HepG2 (cell line): ENCODE measurements at regions not wholly inside any gene's neighbourhood (a gene's known extent, or its start where the extent isn't known, plus 50 kb on each side); places are given as distances from the start of the nearest gene placed in this dataset.

Source experiments
- ATAC-seq: fragments of 200-7000 bp; cut with Tn5 transposase; 3 replicates; pipeline ENCODE4 v1.9.1; 2020; ENCODE audit warnings: mild to moderate bottlenecking, moderate library complexity
- BruUV-seq: library from RNA; stranded (reverse); fragments of 400-500 nt; replicated peaks from 2 replicates; lab custom pipeline; 2021; lab: Mats Ljungman, UMichigan
- CTCF ChIA-PET: fragments of 300-600 bp; formaldehyde crosslinking; extraction: SDS; loops from one replicate; lab custom pipeline; 2021; ENCODE audit warnings: low total read pairs, inconsistent platforms, low intra/inter-chr PET ratio; lab: Yijun Ruan, JAX
- POLR2A ChIA-PET: fragments of 350-600 bp; sonication (Branson Sonifier 250); formaldehyde crosslinking; loops from one replicate; lab custom pipeline; 2020; ENCODE audit warnings: antibody characterized with exemption, inconsistent platforms; lab: Yijun Ruan, JAX
- DNase-seq: peaks from one replicate; pipeline ENCODE4 v3.0.0-alpha.2; 2015; ENCODE audit warnings: low spot score
- FAIRE-seq: peaks from 3 replicates; lab custom pipeline; 2011; peaks lifted over from hg19 to GRCh38; lab: Jason Lieb, UNC
- H2AFZ ChIP-seq: one replicate; pipeline ENCODE4 v1.6.1; 2011; ENCODE audit warnings: low read length, inconsistent platforms
- H3K27ac ChIP-seq: fragments of 300-600 bp; 3 replicates; pipeline ENCODE4 v1.8.0; 2011; ENCODE audit warnings: mixed run types, mild to moderate bottlenecking, mixed read lengths, low read length, inconsistent platforms; ENCODE audit not compliant: insufficient read depth; ENCODE audit errors: extremely low read length
- H3K27me3 ChIP-seq, 2 experiments: fragments of 200-600 bp in 1 of 2; 2 replicates in 1 of 2; 3 replicates in 1 of 2; pipeline versions ENCODE4 v1.6.0 to v1.8.0; 2011; ENCODE audit warnings: low read length in 2 of 2, mild to moderate bottlenecking in 2 of 2, moderate library complexity in 2 of 2, inconsistent platforms in 1 of 2; ENCODE audit not compliant: insufficient read depth in 2 of 2, control insufficient read depth in 1 of 2
- H3K36me3 ChIP-seq, 2 experiments: fragments of 200-600 bp in 1 of 2; replicated peaks in 1 of 2; 2 replicates in 1 of 2; 3 replicates in 1 of 2; pipeline versions ENCODE4 v1.5.1 to v1.8.0; 2011; ENCODE audit warnings: low read length in 2 of 2, inconsistent platforms in 1 of 2; ENCODE audit not compliant: insufficient read depth in 2 of 2, control insufficient read depth in 1 of 2
- H3K4me1 ChIP-seq: 2 replicates; pipeline ENCODE4 v1.5.1; 2012; ENCODE audit warnings: low read length, inconsistent platforms; ENCODE audit not compliant: insufficient read depth
- H3K4me2 ChIP-seq: 2 replicates; pipeline ENCODE4 v1.6.0; 2011; ENCODE audit warnings: low read depth, low read length, inconsistent platforms
- H3K4me3 ChIP-seq, 3 experiments: fragments of 200-600 bp in 1 of 3; sonication (generic), shearing (Covaris generic) in 1 of 3; replicated peaks in 1 of 3; 2 replicates each; pipeline ENCODE4 v1.5.1; 2011 to 2016; ENCODE audit warnings: low read length in 3 of 3, inconsistent platforms in 2 of 3, low read depth in 2 of 3, mild to moderate bottlenecking in 2 of 3, control low read depth in 1 of 3, mixed read lengths in 1 of 3; ENCODE audit not compliant: insufficient read depth in 1 of 3
- H3K79me2 ChIP-seq: one replicate; pipeline ENCODE4 v1.6.1; 2011; ENCODE audit warnings: low read length, inconsistent platforms; ENCODE audit not compliant: insufficient read depth
- H3K9ac ChIP-seq: 2 replicates; pipeline ENCODE4 v1.6.0; 2011; ENCODE audit warnings: mild to moderate bottlenecking, low read depth, low read length, inconsistent platforms; ENCODE audit not compliant: insufficient read depth
- H3K9me3 ChIP-seq: 2 replicates; pipeline ENCODE4 v1.5.1; 2012; ENCODE audit warnings: mild to moderate bottlenecking, low read length
- H4K20me1 ChIP-seq: 2 replicates; pipeline ENCODE4 v1.6.0; 2011; ENCODE audit warnings: inconsistent platforms, mild to moderate bottlenecking, low read length, moderate library complexity; ENCODE audit not compliant: insufficient read depth
- ATF1 ChIP-seq: IDR thresholded peaks from 2 replicates; pipeline ENCODE4 v1.6.1; 2016; ENCODE audit warnings: mild to moderate bottlenecking, control low read depth
- GTF3A ChIP-seq: sonication (generic); formaldehyde crosslinking; conservative IDR thresholded peaks from 2 replicates; pipeline ENCODE4 v1.4.0; 2020; ENCODE audit warnings: mild to moderate bottlenecking, missing genetic modification reagents
- HNRNPK ChIP-seq: fragments of 200-400 bp; formaldehyde crosslinking; IDR thresholded peaks from 2 replicates; pipeline ENCODE4 v1.6.1; 2018; ENCODE audit warnings: low read length, low read depth, moderate library complexity, mild to moderate bottlenecking; ENCODE audit not compliant: poor library complexity, severe bottlenecking
- HNRNPLL ChIP-seq: fragments of 200-400 bp; formaldehyde crosslinking; IDR thresholded peaks from 2 replicates; pipeline ENCODE4 v1.6.1; 2017; ENCODE audit warnings: mild to moderate bottlenecking, low read depth, low read length; ENCODE audit not compliant: poor library complexity, severe bottlenecking
- NR2C2 ChIP-seq: sonication (generic); formaldehyde crosslinking; IDR thresholded peaks from 2 replicates; pipeline ENCODE4 v1.4.0; 2020; ENCODE audit warnings: missing genetic modification reagents, mild to moderate bottlenecking, moderate library complexity, borderline replicate concordance
- SAFB2 ChIP-seq: sonication (generic); formaldehyde crosslinking; IDR thresholded peaks from 2 replicates; pipeline ENCODE4 v1.5.1; 2020; ENCODE audit warnings: missing genetic modification reagents, low read depth, mild to moderate bottlenecking, borderline replicate concordance
- SMYD3 ChIP-seq: sonication (generic); formaldehyde crosslinking; IDR thresholded peaks from 2 replicates; pipeline ENCODE4 v1.8.1; 2023; ENCODE audit warnings: mild to moderate bottlenecking, missing genetic modification reagents
- U2AF1 ChIP-seq: fragments of 200-400 bp; formaldehyde crosslinking; optimal IDR thresholded peaks from 2 replicates; pipeline ENCODE3; 2017; ENCODE audit warnings: mild to moderate bottlenecking, low read depth, low read length
- ZBTB42 ChIP-seq: sonication (generic); formaldehyde crosslinking; IDR thresholded peaks from 2 replicates; pipeline ENCODE4 v1.5.0; 2020; ENCODE audit warnings: mild to moderate bottlenecking, missing genetic modification reagents
- ZMYM3 ChIP-seq: sonication (generic); formaldehyde crosslinking; IDR thresholded peaks from 2 replicates; pipeline ENCODE4 v1.5.1; 2020; ENCODE audit warnings: mild to moderate bottlenecking, missing genetic modification reagents
- ZNF10 ChIP-seq: sonication (generic); formaldehyde crosslinking; IDR thresholded peaks from 2 replicates; pipeline ENCODE4 v1.4.0; 2020; ENCODE audit warnings: mild to moderate bottlenecking, low read depth, missing genetic modification reagents, borderline replicate concordance
- ZNF570 ChIP-seq: sonication (generic); formaldehyde crosslinking; IDR thresholded peaks from 2 replicates; pipeline ENCODE4 v1.4.0; 2020; ENCODE audit warnings: mild to moderate bottlenecking, missing genetic modification reagents, borderline replicate concordance
- ZSCAN29 ChIP-seq: sonication (generic); formaldehyde crosslinking; conservative IDR thresholded peaks from 2 replicates; pipeline ENCODE4 v1.4.0; 2020; ENCODE audit warnings: mild to moderate bottlenecking, missing genetic modification reagents
- WGBS: methylation state at CpG from one replicate; pipeline ENCODE4 v1.1.6; 2017; ENCODE audit warnings: low lambda C conversion rate; 5-methylcytosine and 5-hydroxymethylcytosine counted together
- in situ Hi-C: cut with HindIII; loops from 2 replicates; pipeline ENCODE4 v1.10.0; 2017; ENCODE audit warnings: low pct_unique_long_range_greater_than_20kb; ENCODE audit not compliant: extremely low pct_ligation_motif_present
- intact Hi-C: fragments of 100-400 bp; cut with micrococcal nuclease; formaldehyde crosslinking; loops from one replicate; pipeline ENCODE4 v1.10.0; 2022; ENCODE audit not compliant: unreplicated experiment
- TF ChIP-seq, protein P1 (sequence below): sonication (generic); formaldehyde crosslinking; conservative IDR thresholded peaks from 2 replicates; pipeline ENCODE4 v1.4.0; 2020; ENCODE audit warnings: missing genetic modification reagents
- TF ChIP-seq, protein P2 (sequence below): sonication (generic); formaldehyde crosslinking; IDR thresholded peaks from 2 replicates; pipeline ENCODE4 v1.8.0; 2022; ENCODE audit warnings: mild to moderate bottlenecking, missing genetic modification reagents, moderate library complexity
- TF ChIP-seq, protein P3 (sequence below): sonication (generic); formaldehyde crosslinking; IDR thresholded peaks from 2 replicates; pipeline ENCODE4 v1.4.0; 2020; ENCODE audit warnings: mild to moderate bottlenecking, missing genetic modification reagents

DNA sequence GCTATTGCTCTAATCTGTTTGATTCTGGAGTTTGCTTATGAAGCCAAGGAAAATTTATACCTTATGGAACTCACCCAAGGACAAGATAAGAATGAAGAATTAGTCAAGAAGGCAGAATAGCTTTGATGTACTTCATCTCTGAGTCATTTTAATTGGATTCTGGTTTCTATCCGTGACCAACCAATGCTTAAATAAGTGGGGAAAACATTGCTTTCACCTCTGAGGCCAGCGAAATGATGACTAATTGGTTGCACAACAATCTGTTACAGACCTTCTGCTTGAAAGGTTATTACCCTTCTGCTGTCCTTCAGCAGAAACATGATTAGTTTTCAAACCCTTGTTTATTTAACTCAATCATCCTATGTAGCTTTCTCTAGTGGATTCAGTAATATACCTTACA is 812.7 kb downstream of the CDY2B start:
- Histone ChIP-seq H3K79me2 (no peaks in the 10 kb centered on the region), H3K27ac (no peak overlapping the region), H3K4me2 (no peak overlapping the region), H3K4me3 (no peak overlapping the region), H2AFZ (no peak overlapping the region), H4K20me1 (no peaks in the 10 kb centered on the region), H3K9me3 (peaks cover 30% of the 10 kb centered on the region; the same call in 1 of the 2 replicates), H3K9ac (no peak overlapping the region), H3K4me1 (no peaks in the 10 kb centered on the region), H3K27me3 (no peaks in the 10 kb centered on the region), H3K36me3 (no peaks in the 10 kb centered on the region)
- BruUV-seq, result no TSS peak
- ChIA-PET POLR2A (no interaction called here), CTCF (no interaction called here)
- ATAC-seq (no peak), DNase-seq (no peak), FAIRE-seq (no peak)
- in situ Hi-C loops, result no loop called here
- 13% methylated on average over 2 of the region's 2 CpGs for WGBS
- intact Hi-C loops, result no loop called here
- TF ChIP-seq, protein P1, sequence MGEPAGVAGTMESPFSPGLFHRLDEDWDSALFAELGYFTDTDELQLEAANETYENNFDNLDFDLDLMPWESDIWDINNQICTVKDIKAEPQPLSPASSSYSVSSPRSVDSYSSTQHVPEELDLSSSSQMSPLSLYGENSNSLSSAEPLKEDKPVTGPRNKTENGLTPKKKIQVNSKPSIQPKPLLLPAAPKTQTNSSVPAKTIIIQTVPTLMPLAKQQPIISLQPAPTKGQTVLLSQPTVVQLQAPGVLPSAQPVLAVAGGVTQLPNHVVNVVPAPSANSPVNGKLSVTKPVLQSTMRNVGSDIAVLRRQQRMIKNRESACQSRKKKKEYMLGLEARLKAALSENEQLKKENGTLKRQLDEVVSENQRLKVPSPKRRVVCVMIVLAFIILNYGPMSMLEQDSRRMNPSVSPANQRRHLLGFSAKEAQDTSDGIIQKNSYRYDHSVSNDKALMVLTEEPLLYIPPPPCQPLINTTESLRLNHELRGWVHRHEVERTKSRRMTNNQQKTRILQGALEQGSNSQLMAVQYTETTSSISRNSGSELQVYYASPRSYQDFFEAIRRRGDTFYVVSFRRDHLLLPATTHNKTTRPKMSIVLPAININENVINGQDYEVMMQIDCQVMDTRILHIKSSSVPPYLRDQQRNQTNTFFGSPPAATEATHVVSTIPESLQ (CRISPR knock-in tag), result no peak
- TF ChIP-seq ZMYM3 (CRISPR knock-in tag), result no peak
- no peak for TF ChIP-seq SMYD3 (CRISPR knock-in tag)
- no peak for TF ChIP-seq ATF1 (CRISPR knock-in tag)
- no peak for TF ChIP-seq NR2C2
- TF ChIP-seq U2AF1, result no peak
- no peak for TF ChIP-seq ZBTB42 (CRISPR knock-in tag)
- TF ChIP-seq ZSCAN29, result no peak
- no peak for TF ChIP-seq HNRNPK
- no peak for TF ChIP-seq SAFB2
- TF ChIP-seq GTF3A (CRISPR knock-in tag), result no peak
- TF ChIP-seq, protein P2, sequence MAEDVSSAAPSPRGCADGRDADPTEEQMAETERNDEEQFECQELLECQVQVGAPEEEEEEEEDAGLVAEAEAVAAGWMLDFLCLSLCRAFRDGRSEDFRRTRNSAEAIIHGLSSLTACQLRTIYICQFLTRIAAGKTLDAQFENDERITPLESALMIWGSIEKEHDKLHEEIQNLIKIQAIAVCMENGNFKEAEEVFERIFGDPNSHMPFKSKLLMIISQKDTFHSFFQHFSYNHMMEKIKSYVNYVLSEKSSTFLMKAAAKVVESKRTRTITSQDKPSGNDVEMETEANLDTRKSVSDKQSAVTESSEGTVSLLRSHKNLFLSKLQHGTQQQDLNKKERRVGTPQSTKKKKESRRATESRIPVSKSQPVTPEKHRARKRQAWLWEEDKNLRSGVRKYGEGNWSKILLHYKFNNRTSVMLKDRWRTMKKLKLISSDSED, result no peak
- TF ChIP-seq ZNF570 (CRISPR knock-in tag), result no peak
- no peak for TF ChIP-seq ZNF10 (CRISPR knock-in tag)
- TF ChIP-seq, protein P3, sequence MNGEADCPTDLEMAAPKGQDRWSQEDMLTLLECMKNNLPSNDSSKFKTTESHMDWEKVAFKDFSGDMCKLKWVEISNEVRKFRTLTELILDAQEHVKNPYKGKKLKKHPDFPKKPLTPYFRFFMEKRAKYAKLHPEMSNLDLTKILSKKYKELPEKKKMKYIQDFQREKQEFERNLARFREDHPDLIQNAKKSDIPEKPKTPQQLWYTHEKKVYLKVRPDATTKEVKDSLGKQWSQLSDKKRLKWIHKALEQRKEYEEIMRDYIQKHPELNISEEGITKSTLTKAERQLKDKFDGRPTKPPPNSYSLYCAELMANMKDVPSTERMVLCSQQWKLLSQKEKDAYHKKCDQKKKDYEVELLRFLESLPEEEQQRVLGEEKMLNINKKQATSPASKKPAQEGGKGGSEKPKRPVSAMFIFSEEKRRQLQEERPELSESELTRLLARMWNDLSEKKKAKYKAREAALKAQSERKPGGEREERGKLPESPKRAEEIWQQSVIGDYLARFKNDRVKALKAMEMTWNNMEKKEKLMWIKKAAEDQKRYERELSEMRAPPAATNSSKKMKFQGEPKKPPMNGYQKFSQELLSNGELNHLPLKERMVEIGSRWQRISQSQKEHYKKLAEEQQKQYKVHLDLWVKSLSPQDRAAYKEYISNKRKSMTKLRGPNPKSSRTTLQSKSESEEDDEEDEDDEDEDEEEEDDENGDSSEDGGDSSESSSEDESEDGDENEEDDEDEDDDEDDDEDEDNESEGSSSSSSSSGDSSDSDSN, result no peak
- TF ChIP-seq HNRNPLL, result no peak
